Hepatocyte (in vitro differentiated cells): ENCODE measurements at regions not wholly inside any gene's neighbourhood (a gene's known extent, or its start where the extent isn't known, plus 50 kb on each side); places are given as distances from the start of the nearest gene placed in this dataset.

Experiments used
- DNase-seq: peaks from one replicate; pipeline ENCODE4 v3.0.0-alpha.2; 2016; ENCODE audit warnings: low spot score
- H2AFZ ChIP-seq: fragments of 200-600 bp; sonication (generic); 2 replicates; pipeline ENCODE4 v1.6.0; 2016; ENCODE audit warnings: antibody characterized with exemption, mild to moderate bottlenecking
- H3K27ac ChIP-seq: fragments of 200-600 bp; sonication (generic); 2 replicates; pipeline ENCODE4 v1.5.1; 2016; ENCODE audit warnings: mild to moderate bottlenecking
- H3K27me3 ChIP-seq: fragments of 200-600 bp; sonication (generic); 2 replicates; pipeline ENCODE4 v1.6.1; 2016
- H3K36me3 ChIP-seq: fragments of 200-600 bp; sonication (generic); replicated peaks from 2 replicates; pipeline ENCODE4 v1.5.1; 2016; ENCODE audit warnings: low read depth; ENCODE audit not compliant: insufficient read depth
- H3K4me1 ChIP-seq: fragments of 200-600 bp; sonication (generic); 2 replicates; pipeline ENCODE4 v1.5.1; 2016; ENCODE audit warnings: mild to moderate bottlenecking, moderate library complexity; ENCODE audit not compliant: insufficient read depth
- H3K4me2 ChIP-seq: fragments of 200-600 bp; sonication (generic); 2 replicates; pipeline ENCODE4 v1.6.0; 2016
- H3K4me3 ChIP-seq: fragments of 200-600 bp; sonication (generic); 2 replicates; pipeline ENCODE4 v1.5.1; 2016; ENCODE audit warnings: mild to moderate bottlenecking
- H3K79me2 ChIP-seq: fragments of 200-600 bp; sonication (generic); 2 replicates; pipeline ENCODE4 v1.6.0; 2017; ENCODE audit warnings: mild to moderate bottlenecking
- H3K9me2 ChIP-seq: fragments of 200-600 bp; sonication (generic); replicated peaks from 2 replicates; pipeline ENCODE4 v1.6.0; 2017; ENCODE audit warnings: mild to moderate bottlenecking; ENCODE audit not compliant: insufficient read depth
- H3K9me3 ChIP-seq: fragments of 200-600 bp; sonication (generic); 2 replicates; pipeline ENCODE4 v1.5.1; 2016; ENCODE audit warnings: low read depth, mild to moderate bottlenecking
- H4K20me1 ChIP-seq: fragments of 200-600 bp; sonication (generic); 2 replicates; pipeline ENCODE4 v1.6.0; 2016; ENCODE audit warnings: mild to moderate bottlenecking; ENCODE audit not compliant: insufficient read depth, poor library complexity, severe bottlenecking
- EZH2 ChIP-seq: fragments of 200-600 bp; sonication (generic); IDR thresholded peaks from 2 replicates; pipeline ENCODE4 v1.6.1; 2016; ENCODE audit warnings: antibody characterized with exemption, mild to moderate bottlenecking, borderline replicate concordance
- EZH2phosphoT487 ChIP-seq: fragments of 200-600 bp; sonication (generic); IDR thresholded peaks from one replicate; pipeline ENCODE4 v1.6.1; 2018; ENCODE audit warnings: antibody characterized with exemption, mild to moderate bottlenecking, low read depth, moderate library complexity; ENCODE audit not compliant: unreplicated experiment, severe bottlenecking
- WGBS: methylation state at CpG from one replicate; pipeline ENCODE4 v1.1.6; 2016; ENCODE audit warnings: low lambda C conversion rate; ENCODE audit errors: missing lambda C conversion rate; 5-methylcytosine and 5-hydroxymethylcytosine counted together
- TF ChIP-seq, protein P1 (sequence below): fragments of 200-600 bp; sonication (generic); IDR thresholded peaks from 2 replicates; pipeline ENCODE4 v1.5.1; 2016; ENCODE audit warnings: antibody characterized with exemption, mild to moderate bottlenecking; ENCODE audit not compliant: poor library complexity

GRCh38 chr18:38458698-38459097, 893.1 kb upstream of the CELF4 start:
- Histone ChIP-seq H3K9me2 (no peaks in the 10 kb centered on the region), H3K79me2 (no peaks in the 10 kb centered on the region), H3K4me1 (no peaks in the 10 kb centered on the region), H3K4me3 (no peak overlapping the region), H4K20me1 (no peaks in the 10 kb centered on the region), H3K9me3 (no peaks in the 10 kb centered on the region), H3K27ac (no peak overlapping the region), H3K36me3 (no peaks in the 10 kb centered on the region), H2AFZ (no peak overlapping the region), H3K27me3 (no peaks in the 10 kb centered on the region), H3K4me2 (no peak overlapping the region)
- DNase-seq, result no peak
- no peak for TF ChIP-seq EZH2
- TF ChIP-seq, protein P1, sequence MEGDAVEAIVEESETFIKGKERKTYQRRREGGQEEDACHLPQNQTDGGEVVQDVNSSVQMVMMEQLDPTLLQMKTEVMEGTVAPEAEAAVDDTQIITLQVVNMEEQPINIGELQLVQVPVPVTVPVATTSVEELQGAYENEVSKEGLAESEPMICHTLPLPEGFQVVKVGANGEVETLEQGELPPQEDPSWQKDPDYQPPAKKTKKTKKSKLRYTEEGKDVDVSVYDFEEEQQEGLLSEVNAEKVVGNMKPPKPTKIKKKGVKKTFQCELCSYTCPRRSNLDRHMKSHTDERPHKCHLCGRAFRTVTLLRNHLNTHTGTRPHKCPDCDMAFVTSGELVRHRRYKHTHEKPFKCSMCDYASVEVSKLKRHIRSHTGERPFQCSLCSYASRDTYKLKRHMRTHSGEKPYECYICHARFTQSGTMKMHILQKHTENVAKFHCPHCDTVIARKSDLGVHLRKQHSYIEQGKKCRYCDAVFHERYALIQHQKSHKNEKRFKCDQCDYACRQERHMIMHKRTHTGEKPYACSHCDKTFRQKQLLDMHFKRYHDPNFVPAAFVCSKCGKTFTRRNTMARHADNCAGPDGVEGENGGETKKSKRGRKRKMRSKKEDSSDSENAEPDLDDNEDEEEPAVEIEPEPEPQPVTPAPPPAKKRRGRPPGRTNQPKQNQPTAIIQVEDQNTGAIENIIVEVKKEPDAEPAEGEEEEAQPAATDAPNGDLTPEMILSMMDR, result no peak
- TF ChIP-seq EZH2phosphoT487, result no peak
- WGBS, result 45% methylated on average over 3 of the region's 3 CpGs

- H3K4me3 ChIP-seq, result no peak overlapping the region
- H3K4me1 ChIP-seq, result no peaks in the 10 kb centered on the region
- H3K27me3 ChIP-seq, result no peaks in the 10 kb centered on the region
- no peaks in the 10 kb centered on the region for H3K9me2 ChIP-seq
- H2AFZ ChIP-seq, result no peak overlapping the region
- H3K36me3 ChIP-seq, result no peaks in the 10 kb centered on the region
- H3K4me2 ChIP-seq, result no peak overlapping the region
- no peaks in the 10 kb centered on the region for H3K79me2 ChIP-seq
- H4K20me1 ChIP-seq, result no peaks in the 10 kb centered on the region
- TF ChIP-seq, protein P1, result no peak
- no peak for TF ChIP-seq EZH2
- TF ChIP-seq EZH2phosphoT487, result no peak
- no peaks in the 10 kb centered on the region for H3K9me3 ChIP-seq
- no peak for DNase-seq
- no peak overlapping the region for H3K27ac ChIP-seq
- WGBS, result 89% methylated on average over 5 of the region's 5 CpGs
These were observed 890.7 kb upstream of the CELF4 start for GRCh38 chr18:38456253-38456652.

- Histone ChIP-seq H2AFZ (no peak overlapping the region), H3K36me3 (no peaks in the 10 kb centered on the region), H3K27me3 (no peaks in the 10 kb centered on the region), H3K4me1 (no peaks in the 10 kb centered on the region), H3K9me2 (no peaks in the 10 kb centered on the region), H3K79me2 (no peaks in the 10 kb centered on the region), H3K9me3 (no peaks in the 10 kb centered on the region), H4K20me1 (no peaks in the 10 kb centered on the region), H3K4me2 (no peak overlapping the region), H3K27ac (no peak overlapping the region), H3K4me3 (no peak overlapping the region)
- TF ChIP-seq EZH2phosphoT487 (no peak), EZH2 (no peak)
- TF ChIP-seq, protein P1, result no peak
- 81% methylated on average over 1 of the region's 1 CpG for WGBS
- DNase-seq, result no peak
These were observed 889.3 kb upstream of the CELF4 start for GRCh38 chr18:38454764-38455469.
